GM04504 (cell line): ENCODE measurements at regions not wholly inside any gene's neighbourhood (a gene's known extent, or its start where the extent isn't known, plus 50 kb on each side); places are given as distances from the start of the nearest gene placed in this dataset.
A peak's percentile ranks its signal among the peaks of the same experiment; 100 is the strongest.

ENCODE experiments used
- DNase-seq: peaks from one replicate; pipeline ENCODE4 v3.0.0-alpha.2; 2012; ENCODE audit warnings: low read depth

DNA sequence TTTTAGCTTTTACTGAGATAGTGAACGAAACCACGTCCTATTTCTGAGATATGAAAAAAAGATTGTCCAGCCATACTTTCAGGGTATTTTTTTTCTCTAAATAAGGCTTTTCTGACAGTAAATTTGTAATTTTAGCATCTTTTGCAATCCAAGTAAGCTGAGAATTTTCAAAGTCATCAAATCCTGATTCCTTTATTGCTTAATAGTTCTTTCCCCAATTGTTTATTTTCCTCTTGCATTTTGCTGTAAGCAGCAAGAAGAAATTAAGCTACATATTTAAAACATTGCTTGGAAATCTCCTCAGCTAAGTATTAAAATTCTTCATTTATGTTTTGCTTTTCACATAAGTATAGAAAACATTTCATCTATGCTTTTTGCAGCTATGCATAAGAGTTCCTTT lies 493.3 kb upstream of the CCDC179 start:
- DNase-seq = no peak

DNA sequence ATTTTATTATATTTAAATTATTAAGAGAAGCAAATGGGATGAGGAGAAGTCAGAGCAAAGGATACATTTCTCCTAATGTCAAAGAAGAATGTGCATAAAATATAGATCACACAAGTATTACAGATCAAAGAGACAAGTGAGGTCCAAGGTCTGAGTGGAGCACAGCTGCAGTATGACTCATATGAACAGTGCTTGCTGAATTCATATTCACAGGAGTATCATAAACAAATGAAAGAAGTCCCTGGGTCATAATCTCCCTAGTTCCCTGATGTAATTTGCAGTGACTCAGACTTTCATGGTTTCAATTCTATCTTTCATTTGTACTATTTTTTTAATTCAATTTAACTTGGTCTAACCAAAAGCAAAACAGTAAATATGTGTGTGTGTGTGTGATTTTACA lies 499.0 kb upstream of the CCDC179 start:
- peak; percentile 74 for DNase-seq

DNA sequence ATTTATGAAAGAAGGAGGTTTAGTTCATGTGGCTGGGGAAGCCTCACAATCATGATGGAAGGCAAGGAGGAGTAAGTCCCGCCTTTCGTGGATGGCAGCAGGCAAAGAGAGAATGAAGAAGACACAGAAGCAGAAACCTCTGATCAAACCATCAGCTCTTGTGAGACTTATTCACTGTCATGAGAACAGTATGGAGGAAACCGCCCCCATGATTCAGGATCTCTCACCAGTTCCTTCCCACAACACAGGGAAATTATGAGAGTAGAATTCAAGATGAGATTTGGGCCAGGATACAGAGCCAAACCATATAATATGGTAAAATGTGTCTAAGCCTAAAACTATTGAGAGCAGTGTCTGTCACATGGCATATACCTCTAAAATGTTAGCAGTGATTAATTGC lies 503.8 kb upstream of the CCDC179 start:
- no peak for DNase-seq

DNA sequence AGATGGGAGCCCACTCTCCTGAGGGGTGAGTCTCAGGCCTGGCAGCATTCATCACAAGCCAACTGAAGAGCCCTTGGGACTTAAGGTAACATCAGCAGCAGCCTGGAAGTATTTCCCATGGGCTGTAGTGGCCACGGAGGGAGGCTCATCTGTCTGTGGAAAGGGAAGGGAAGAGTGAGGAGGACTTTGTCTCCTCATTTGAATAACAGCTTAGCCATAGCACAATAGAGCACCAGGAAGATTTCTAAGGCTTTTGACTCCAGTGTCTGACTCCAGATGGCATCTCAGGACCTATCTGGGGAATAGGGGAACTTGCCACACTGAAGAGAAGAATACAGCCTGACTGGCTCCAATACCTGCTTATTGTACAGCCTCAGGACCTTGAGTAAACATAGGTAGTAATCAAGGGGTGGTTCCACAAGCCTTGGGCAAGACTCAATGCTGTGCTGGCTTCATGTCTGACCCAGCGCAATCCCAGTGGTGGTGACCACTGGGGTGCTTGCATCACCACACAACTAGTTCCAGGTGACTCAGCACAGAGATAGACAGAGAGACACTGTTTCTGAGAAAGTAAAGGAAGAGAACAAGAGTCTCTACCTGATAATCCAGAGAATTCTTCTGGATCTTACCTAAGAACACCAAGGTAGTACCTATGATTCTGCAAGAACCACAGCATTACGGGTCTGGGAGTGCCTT lies 510.5 kb upstream of the CCDC179 start:
- no peak for DNase-seq

DNA sequence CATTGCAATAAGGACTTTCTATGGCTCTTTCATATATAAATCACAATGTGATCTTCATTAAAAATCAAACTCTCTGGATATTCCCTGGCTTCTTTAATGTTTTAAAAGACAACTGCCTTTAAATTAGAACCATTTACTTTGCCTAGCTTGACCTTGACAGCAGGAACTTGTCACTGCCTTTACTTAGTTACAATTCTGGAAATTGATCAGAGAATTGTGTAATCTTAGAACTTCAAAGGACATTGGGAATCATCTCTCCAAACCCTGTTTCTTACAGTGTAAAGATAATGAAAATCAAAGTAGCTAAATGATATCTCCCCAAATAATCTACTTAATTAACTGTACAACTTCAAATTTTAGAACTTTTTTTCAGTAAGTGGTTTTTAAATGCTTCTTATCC lies 517.6 kb upstream of the CCDC179 start:
- no peak for DNase-seq

DNA sequence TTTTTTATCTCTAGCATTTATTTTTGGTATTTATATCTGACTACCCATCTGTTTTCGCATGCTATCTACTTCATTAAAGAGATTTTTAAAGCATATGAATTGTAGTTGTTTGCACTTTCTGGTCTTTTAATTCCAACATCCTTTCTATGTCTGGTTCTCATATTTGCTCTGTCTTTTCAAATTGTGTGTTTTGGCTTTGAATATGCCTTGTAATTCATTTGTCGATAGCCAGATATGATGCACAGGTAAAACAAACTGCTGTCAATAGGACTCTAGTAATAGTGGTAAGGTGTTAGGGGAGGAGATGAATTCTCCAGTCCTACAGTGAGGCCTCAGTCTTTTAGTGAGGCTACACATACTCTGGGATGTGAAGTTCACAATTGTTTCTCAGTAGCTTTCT lies 530.8 kb upstream of the CCDC179 start:
- DNase-seq = no peak

DNA sequence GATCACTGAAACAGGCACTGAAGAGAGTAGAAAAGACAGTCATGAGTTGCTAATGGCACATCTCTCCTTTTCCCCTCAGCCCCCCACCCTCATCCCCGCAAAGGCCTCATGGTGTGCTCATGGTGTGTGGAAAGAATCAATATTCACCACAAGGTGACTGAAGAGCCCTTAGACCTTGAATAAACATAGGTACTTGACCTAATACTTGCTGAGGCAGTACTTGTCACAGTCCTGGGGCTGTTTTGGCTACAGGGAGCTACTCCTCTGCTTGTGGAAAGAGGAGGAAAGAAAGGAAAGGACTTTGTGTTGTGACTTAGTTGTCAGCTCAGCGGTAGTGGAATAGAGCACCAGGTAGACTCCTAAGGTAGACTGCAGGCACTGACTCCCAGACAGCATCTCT lies 537.8 kb upstream of the CCDC179 start:
- no peak for DNase-seq

DNA sequence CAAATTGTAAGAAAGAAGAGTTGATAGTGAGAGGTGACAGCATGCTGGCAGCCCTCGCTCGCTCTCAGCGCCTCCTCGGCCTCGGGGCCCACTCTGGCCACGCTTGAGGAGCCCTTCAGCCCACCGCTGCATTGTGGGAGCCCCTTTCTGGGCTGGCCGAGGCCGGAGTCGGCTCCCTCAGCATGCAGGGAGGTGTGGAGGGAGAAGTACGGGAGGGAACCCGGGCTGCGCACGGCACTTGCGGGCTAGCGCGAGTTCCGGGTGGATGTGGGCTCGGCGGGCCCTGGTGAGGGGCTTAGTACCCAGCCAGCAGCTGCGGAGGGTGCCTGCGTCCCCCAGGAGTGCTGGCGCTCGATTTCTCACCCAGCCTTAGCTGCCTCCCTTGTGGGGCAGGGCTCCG lies 539.7 kb upstream of the CCDC179 start:
- DNase-seq = no peak

DNA sequence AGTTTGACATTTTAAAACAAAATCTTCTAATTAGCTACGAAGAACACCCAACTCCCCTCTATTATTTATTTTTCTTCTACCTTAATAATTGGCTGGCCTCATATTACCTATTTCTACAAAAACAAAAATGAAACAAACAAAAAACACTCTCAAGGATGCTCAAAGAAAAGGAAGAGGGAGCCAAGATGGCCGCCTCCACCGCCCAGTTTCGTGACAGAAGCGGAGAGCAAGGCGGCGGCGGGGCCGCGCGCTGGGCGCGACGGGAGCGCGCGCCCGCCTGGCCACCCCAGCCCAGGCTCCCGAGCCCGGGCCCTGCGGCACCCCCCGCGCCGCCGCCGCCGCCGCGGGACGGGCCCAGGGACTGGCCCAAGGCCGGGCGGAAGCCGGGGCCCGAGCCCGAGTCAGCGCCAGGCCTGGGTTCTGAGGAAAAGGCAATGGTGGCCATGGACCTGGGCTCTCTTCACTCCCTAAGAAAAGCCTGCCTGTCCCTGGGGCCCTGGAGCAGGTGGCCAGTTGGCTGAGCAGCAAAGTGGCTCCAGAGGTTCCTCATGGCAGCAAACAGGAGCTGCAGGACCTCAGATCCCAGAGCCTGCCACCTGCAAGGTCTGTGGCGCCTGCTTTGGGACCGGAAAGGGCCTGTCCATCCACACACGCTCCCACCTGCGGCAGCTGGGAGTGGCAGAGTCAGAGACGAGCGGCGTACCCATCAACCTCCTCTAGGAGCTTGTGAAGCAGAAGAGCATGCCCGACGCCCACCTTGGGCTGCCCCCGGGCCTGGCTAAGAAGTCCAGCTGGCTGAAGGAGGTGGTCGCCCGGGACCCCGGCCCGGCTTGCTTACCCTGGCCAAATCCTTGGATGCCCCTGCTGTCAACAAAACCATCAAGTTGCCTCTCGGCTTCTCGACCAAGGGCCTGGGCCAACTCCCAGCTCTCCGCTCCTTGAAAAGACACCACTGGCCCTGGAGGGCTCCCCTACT lies 543.2 kb upstream of the CCDC179 start:
- no peak for DNase-seq

DNA sequence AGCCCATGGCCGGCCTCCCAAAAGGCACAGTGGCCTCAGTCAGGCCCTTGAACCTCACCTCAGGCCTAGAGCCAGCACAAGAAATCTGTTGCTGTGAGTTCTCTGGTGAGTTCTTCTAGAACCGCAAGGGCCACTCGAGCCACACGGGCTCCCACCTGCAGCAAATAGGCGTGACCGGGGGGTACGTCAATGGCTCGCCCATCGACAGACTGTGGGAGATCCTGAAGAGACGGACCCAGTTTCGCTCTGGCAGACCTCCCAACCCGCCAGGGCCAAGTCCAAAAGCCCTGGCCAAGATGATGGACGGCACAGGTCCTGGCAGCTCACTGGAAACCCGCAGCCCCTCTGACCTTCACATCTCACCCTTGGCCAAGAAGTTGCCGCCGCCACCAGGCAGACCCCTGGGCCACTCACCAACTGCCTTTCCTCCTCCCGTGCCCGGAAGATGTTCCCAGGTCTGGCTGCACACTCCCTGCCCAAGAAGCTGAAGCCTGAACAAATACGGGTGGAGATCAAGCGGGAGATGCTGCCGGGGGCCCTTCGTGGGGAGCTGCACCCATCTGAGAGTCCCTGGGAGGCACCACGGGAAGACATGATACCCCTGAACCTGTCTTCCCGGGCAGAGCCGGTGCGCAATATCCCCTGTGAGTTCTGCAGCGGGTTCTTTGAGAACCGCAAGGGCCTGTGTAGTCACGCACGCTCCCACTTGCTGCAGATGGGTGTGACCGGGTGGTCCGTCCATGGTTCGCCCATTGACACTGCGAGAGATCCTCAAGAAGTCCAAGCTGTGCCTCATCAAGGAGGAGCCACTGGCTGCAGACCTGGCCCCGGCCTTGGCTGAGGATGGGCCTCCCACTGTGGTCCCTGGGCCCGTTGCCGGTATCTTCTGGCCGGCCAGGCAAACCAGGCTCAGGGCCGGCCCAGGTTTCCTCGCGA lies 544.2 kb upstream of the CCDC179 start:
- DNase-seq = no peak

DNA sequence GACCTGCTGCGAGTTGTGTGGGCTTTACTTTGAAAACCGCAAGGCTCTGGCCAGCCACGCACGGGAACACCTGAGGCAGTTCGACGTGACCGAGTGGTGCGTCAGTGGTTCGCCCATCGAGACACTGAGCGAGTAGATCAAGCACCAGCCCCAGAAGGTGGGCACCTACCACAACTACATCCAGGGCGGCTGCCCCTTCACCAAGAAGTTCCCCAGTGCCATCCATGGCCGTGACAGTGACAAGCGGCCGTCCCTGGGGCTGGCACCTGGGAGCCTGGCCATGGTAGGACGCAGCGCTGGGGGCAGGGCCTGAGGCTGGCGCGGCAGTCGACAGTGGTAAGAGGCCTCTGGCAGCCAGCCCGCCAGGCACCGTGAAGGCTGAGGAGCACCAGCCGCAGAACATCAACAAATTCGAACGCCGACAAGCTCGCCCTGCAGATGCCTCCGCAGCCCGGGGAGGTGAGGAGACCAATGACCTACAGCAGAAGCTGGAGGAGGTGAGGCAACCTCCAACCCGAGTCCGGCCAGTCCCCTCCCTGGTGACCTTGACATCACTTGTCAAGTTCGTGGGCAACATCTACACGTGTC lies 545.2 kb upstream of the CCDC179 start:
- no peak for DNase-seq

DNA sequence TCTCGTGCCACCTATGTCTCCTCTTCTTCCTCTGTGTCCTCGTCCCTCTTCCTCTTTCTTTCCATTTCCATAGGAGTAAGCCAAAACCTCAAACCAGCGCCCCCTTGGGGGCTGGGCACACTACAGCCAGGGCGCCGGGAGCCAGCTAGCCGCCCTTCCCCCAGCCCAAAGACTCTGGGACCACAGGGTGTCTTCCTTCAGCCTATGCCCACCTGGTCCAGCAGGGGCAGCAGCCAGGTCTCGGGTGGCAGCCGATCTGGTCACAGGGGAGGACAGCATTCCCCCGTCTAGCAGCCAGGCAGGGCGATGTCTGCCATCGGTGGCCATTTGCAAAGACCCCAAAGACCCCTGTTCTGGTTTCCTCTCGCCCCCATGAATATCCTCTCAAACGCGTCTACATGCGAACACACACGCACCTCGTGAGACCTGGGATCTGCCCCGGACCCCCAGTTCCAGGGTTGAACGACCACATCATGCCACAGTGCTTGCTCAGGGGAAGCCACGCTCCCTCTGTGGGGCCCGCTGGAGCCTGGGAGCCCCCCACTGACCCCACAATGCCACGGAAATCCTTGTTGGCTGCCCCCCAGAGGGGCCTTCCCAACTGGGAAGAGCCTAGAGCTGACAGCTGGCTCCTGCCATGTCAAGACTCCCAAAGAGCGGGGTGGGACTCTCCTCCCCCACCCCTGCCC lies 546.0 kb upstream of the CCDC179 start:
- DNase-seq = no peak

DNA sequence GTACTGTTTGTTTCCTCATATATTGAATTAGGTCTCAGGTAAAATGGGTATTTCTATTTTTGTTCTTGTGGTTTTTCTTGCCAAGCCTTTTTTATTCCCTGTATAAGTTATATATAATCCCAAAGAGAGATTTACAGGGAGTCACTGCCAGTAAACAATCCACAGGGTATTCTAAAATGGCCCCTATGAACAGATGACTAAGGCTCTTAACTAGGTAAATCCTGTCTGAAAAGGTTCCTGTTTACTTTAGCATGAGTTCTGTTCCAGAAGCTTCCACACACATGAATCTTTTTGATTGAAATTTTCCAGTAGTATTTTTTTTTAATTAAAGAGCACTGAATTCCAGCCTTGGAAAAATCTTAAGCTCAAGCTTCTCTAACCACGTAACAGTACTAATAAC lies 552.8 kb upstream of the CCDC179 start:
- no peak for DNase-seq

DNA sequence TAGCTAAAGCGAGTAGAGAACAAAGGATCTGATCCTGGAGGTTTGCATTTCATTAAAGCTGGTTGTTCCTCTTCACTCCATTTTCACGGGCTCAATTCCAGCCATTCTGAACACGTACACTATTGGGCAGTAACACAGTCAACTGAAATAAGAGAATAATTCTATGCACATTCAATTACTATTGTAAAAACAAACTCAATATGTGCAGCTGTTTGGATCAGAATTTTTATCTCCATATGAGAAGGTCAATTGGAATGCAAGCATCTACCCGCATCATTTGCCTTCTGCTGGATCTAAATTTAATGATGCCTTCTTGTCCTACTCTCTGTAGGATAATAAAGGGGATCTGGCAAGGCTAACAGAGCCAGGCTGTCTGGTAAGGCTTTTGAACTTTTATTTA lies 562.8 kb upstream of the CCDC179 start:
- DNase-seq = peak; percentile 19

DNA sequence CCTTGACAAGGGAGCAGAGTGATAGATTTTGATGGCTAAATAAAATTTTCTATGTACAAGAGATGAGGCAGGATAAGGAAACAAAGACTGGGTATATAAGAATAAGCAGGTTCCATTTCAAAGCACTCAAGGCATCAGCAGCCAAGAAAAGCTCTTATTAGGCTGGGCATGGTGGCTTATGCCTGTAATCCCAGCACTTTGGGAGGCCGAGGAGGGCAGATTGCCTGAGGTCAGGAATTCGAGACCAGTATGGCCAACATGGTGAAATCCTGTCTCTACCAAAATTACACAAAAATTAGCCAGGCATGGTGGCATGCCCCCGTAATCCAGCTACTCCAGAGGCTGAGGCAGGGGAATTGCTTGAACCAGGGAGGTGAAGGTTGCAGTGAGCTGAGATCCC lies 563.4 kb upstream of the CCDC179 start:
- no peak for DNase-seq

DNA sequence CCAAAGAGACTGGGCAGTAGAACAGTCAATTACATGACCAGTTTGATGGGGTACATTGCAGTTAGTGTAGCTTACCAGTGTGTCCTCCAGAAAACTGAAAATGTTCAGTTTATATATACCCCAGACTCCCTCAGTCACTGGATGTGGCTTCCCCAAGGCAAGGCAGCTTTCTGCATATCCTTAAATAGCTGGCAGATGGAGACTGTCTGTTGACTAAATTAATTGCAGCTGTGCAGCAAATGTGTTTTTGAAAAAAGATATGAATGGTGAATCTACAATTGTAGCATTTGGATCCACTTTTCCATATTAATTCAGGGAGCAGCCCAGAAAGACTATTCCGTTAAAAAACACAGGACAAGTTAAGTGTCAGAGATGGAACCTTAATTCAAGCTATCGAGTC lies 565.1 kb upstream of the CCDC179 start:
- peak; percentile 19 for DNase-seq

DNA sequence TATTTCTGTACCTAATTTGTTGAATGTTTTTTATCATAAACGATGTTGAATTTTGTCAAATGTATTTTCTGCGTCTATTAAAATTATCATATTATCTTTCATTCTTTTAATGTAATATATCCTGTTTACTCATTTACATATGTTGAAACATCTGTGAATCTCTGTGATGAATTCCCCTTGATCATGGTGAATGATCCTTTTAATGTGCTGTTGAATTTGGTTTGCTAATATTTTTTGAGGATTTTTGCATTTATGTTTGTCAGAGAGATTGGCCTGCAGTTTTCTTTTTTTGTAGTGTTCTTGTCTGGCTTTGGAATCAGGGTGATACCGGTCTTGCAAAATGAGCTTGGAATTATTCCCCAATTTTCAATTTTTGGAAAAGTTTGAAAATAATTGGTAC lies 569.3 kb upstream of the CCDC179 start:
- DNase-seq = no peak

DNA sequence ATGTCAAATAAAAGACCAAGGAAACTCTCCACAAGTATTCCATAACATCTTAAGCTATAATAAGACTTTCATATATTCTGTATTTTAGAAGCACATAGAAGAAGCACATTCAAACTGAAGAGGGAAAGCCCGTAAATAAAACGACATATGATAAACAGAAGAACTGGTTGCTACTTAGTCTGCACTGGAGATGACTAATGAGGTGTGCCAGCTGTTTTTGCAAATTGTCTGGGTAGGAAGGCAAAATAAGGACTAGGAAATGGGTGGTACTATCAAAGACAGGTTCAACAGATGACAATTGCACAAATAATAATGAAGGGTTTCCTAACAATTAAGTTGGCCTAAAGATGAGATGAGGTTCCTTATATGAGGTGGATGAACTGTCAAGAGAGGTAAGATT lies 593.2 kb upstream of the CCDC179 start:
- no peak for DNase-seq

DNA sequence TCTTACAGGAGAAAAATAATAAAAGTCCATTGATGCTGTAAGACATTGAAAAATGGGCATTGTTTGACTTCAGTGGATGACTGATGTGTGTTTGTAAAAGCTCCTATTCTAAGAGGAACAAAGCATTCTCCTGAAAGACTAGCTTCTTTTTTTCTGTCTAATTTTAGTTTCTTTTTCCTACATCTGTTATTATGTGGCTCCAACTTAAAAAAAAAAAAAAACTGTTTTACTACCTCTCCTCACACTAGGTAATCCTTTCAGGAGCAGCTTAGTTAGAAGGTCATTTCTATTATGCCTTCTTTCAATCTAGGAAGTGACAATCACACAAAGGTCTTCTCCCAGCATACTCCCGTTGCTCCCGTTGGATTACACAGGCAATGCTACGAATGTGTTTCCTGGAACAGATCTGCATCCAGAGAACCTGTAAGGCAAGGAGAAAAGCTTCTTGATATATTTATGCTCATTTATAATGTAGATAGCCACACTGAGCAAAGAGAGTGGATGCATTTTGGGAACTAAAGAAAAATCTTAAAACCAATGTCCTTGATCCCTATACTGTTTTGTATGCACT lies 595.1 kb upstream of the CCDC179 start:
- no peak for DNase-seq

DNA sequence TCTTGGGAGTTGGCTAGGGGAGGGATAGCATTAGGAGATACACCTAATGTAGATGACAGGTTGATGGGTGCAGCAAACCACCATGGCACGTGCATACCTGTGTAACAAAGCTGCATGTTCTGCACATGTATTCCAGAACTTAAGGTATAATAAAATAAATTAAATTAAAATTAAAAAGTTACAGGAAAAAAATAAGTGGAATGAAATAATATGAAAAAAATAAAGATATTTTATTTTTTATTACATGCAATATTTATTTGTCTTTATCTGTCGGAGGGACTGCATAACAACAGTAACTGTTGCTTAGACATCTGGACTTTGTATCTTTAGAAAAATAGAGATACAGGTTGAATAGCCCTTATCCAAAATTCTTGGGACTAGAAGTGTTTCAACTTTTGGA lies 597.4 kb upstream of the CCDC179 start:
- no peak for DNase-seq

DNA sequence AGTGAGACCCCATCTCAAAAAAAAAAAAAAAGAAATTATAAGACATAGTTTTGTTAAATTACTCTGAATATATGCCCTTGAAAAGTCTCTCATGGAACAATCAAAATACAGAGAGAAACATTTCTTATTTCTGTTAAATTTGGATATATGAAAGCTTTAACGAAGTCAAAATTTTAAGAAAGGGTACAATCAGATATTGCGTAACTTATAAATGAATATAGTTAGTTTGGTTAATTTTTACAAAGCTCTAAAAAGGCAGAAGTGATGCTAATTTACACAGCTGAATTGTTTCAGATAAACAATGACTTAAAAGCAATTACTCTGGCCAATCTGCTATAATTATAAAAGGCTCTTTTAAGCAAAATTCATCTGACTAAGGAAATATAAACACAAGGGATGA lies 611.6 kb upstream of the CCDC179 start:
- DNase-seq = no peak
